ENCODE measurements at regions not wholly inside any gene's neighbourhood (a gene's known extent, or its start where the extent isn't known, plus 50 kb on each side); places are given as distances from the start of the nearest gene placed in this dataset.

- WGBS, 5 donors: 90 to 94% (median 93%) methylated on average over 7 to 9 of the region's 9 CpGs
- intact Hi-C loops (cut with DNase I; ENCODE audit: low total_unique reads): no loop called here
- DNase-seq: no peak
- H3K9me3 ChIP-seq: no peaks in the 10 kb centered on the region
- no peaks in the 10 kb centered on the region for H3K4me1 ChIP-seq
- no peaks in the 10 kb centered on the region for H3K36me3 ChIP-seq
- no peaks in the 10 kb centered on the region for H3K27me3 ChIP-seq (replicated peaks in 1 of 7)
- no peak overlapping the region for H3K27ac ChIP-seq
- TF ChIP-seq CTCF (IDR thresholded peaks at IDR 0.05 in 8 of 11, conservative IDR thresholded peaks at IDR 0.05 in 3 of 11) (no peak), POLR2AphosphoS5 (IDR thresholded peaks at IDR 0.05) (no peak), POLR2A (IDR thresholded peaks at IDR 0.05) (no peak)
- H3K4me3 ChIP-seq: no peak overlapping the region
Measured at GRCh38 chr7:41447450-41448042, 255.3 kb downstream of the INHBA start.

GRCh38 chr7:41446606-41447449, 256.1 kb downstream of the INHBA start:
- no peak for DNase-seq
- intact Hi-C loops (cut with DNase I; ENCODE audit: low total_unique reads): no loop called here
- H3K4me3 ChIP-seq: no peak overlapping the region
- WGBS, 5 donors: 79 to 92% (median 87%) methylated on average over 7 of the region's 7 CpGs
- no peaks in the 10 kb centered on the region for H3K36me3 ChIP-seq
- no peaks in the 10 kb centered on the region for H3K27me3 ChIP-seq (replicated peaks in 1 of 7)
- H3K27ac ChIP-seq: no peak overlapping the region
- TF ChIP-seq POLR2A (IDR thresholded peaks at IDR 0.05): no peak
- TF ChIP-seq POLR2AphosphoS5 (IDR thresholded peaks at IDR 0.05): no peak
- no peak for TF ChIP-seq CTCF (IDR thresholded peaks at IDR 0.05 in 8 of 11, conservative IDR thresholded peaks at IDR 0.05 in 3 of 11)
- no peaks in the 10 kb centered on the region for H3K9me3 ChIP-seq
- H3K4me1 ChIP-seq: no peaks in the 10 kb centered on the region

- Histone ChIP-seq H3K4me1 (no peaks in the 10 kb centered on the region), H3K9me3 (no peaks in the 10 kb centered on the region), H3K36me3 (no peaks in the 10 kb centered on the region), H3K27me3 (replicated peaks in 1 of 7) (no peaks in the 10 kb centered on the region), H3K27ac (no peak overlapping the region), H3K4me3 (no peak overlapping the region)
- 88 to 94% (median 90%) methylated on average over 3 of the region's 3 CpGs for WGBS, 5 donors
- TF ChIP-seq CTCF (IDR thresholded peaks at IDR 0.05 in 8 of 11, conservative IDR thresholded peaks at IDR 0.05 in 3 of 11) (no peak), POLR2AphosphoS5 (IDR thresholded peaks at IDR 0.05) (no peak), POLR2A (IDR thresholded peaks at IDR 0.05) (no peak)
- intact Hi-C loops (cut with DNase I; ENCODE audit: low total_unique reads): no loop called here
- no peak for DNase-seq
Measured at GRCh38 chr7:41445946-41446345, 256.9 kb downstream of the INHBA start.

GRCh38 chr7:41445432-41445831, 257.5 kb downstream of the INHBA start:
- no peak overlapping the region for H3K27ac ChIP-seq
- no peaks in the 10 kb centered on the region for H3K27me3 ChIP-seq (replicated peaks in 1 of 7)
- no peaks in the 10 kb centered on the region for H3K9me3 ChIP-seq
- no peaks in the 10 kb centered on the region for H3K36me3 ChIP-seq
- intact Hi-C loops (cut with DNase I; ENCODE audit: low total_unique reads): no loop called here
- DNase-seq: no peak
- TF ChIP-seq CTCF (IDR thresholded peaks at IDR 0.05 in 8 of 11, conservative IDR thresholded peaks at IDR 0.05 in 3 of 11) (no peak), POLR2AphosphoS5 (IDR thresholded peaks at IDR 0.05) (no peak), POLR2A (IDR thresholded peaks at IDR 0.05) (no peak)
- no peaks in the 10 kb centered on the region for H3K4me1 ChIP-seq
- no peak overlapping the region for H3K4me3 ChIP-seq
- WGBS, 5 donors: 88 to 96% (median 89%) methylated on average over 1 of the region's 1 CpG
